ENCODE measurements at regions not wholly inside any gene's neighbourhood (a gene's known extent, or its start where the extent isn't known, plus 50 kb on each side); places are given as distances from the start of the nearest gene placed in this dataset.

GRCh38 chr5:120217001-120217400, 247.1 kb upstream of the PRR16 start:
- Histone ChIP-seq H2BK5ac (ENCODE audit: low read depth, low read length, poor library complexity, severe bottlenecking) (no peak overlapping the region), H3K79me1 (ENCODE audit: low read depth in 1 of 2, low read length in 2 of 2) (no peaks in the 10 kb centered on the region), H4K8ac (ENCODE audit: low read depth in 2 of 2, low read length in 2 of 2) (no peak overlapping the region), H4K5ac (ENCODE audit: low read depth, low read length) (no peak overlapping the region), H2BK15ac (ENCODE audit: low read depth, low read length) (no peak overlapping the region), H3K9me1 (ENCODE audit: insufficient read depth, low read length) (no peaks in the 10 kb centered on the region), H2BK20ac (ENCODE audit: low read depth, low read length) (no peak overlapping the region), H3K56ac (ENCODE audit: extremely low read depth, insufficient read depth, low read length) (no peak overlapping the region), H4K91ac (ENCODE audit: insufficient read depth, low read depth, low read length) (no peak overlapping the region), H2BK120ac (ENCODE audit: low read depth, low read length) (no peak overlapping the region), H3K23ac (ENCODE audit: low read depth, low read length) (no peak overlapping the region), H3K4me2 (ENCODE audit: low read depth, low read length) (no peak overlapping the region), H3K4me1 (ENCODE audit: control insufficient read depth, insufficient read depth, low read length) (no peaks in the 10 kb centered on the region), H3K18ac (ENCODE audit: low read depth, low read length) (no peak overlapping the region), H3K4me3 (ENCODE audit: insufficient read depth, low read depth, low read length) (no peak overlapping the region), H3K4ac (ENCODE audit: low read depth, low read length) (no peak overlapping the region), H4K20me1 (ENCODE audit: insufficient read depth, low read length) (no peaks in the 10 kb centered on the region), H3K36me3 (ENCODE audit: control insufficient read depth, insufficient read depth, low read length) (no peaks in the 10 kb centered on the region), H2AK5ac (ENCODE audit: low read depth, low read length) (no peak overlapping the region), H3K9ac (ENCODE audit: low read depth, low read length) (no peak overlapping the region), H3K27me3 (ENCODE audit: control insufficient read depth, insufficient read depth, low read length) (no peaks in the 10 kb centered on the region), H2AK9ac (replicated peaks; ENCODE audit: low read depth, low read length, poor library complexity) (no peak overlapping the region), H3K9me3 (ENCODE audit: control insufficient read depth, insufficient read depth, low read length) (no peaks in the 10 kb centered on the region), H3K14ac (replicated peaks; ENCODE audit: low read depth, low read length) (no peak overlapping the region), H3K27ac (ENCODE audit: insufficient read depth, low read length) (no peak overlapping the region), H2AFZ (replicated peaks; ENCODE audit: low read length, poor library complexity) (no peak overlapping the region)
- ChIA-PET CTCF (interaction anchor here (0.6 kb wide), 1 partner anchor 731 kb away, joined by 4 read pairs; no protein-coding TSS in a partner anchor), POLR2A (ENCODE audit: unreplicated experiment) (no interaction called here)
- DNase-seq (no peak), ATAC-seq (ENCODE audit: low read depth) (no peak)
- no CpG with 5 or more reads among the region's 2 CpGs for WGBS, 2 experiments (ENCODE audit: extremely low coverage in 2 of 2, insufficient read length in 1 of 2)
- intact Hi-C loops (cut with micrococcal nuclease) = no loop called here
- dilution Hi-C loops (cut with HindIII; ENCODE audit: low sequenced_read_pairs, unreplicated experiment) = no loop called here
- in situ Hi-C loops (cut with MboI; ENCODE audit: low sequenced_read_pairs) = no loop called here
- no TSS peak for BruUV-seq (replicated peaks)
- TF ChIP-seq, protein P1, sequence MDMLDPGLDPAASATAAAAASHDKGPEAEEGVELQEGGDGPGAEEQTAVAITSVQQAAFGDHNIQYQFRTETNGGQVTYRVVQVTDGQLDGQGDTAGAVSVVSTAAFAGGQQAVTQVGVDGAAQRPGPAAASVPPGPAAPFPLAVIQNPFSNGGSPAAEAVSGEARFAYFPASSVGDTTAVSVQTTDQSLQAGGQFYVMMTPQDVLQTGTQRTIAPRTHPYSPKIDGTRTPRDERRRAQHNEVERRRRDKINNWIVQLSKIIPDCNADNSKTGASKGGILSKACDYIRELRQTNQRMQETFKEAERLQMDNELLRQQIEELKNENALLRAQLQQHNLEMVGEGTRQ (IDR thresholded peaks at IDR 0.05; ENCODE audit: low read depth, low read length) = no peak
- TF ChIP-seq MAFK (IDR thresholded peaks at IDR 0.05; ENCODE audit: low read depth, low read length) (no peak), ELK1 (IDR thresholded peaks at IDR 0.05; ENCODE audit: borderline replicate concordance, low read depth, low read length) (no peak), NFE2L2 (IDR thresholded peaks at IDR 0.05; ENCODE audit: low read depth, low read length) (no peak), CHD1 (IDR thresholded peaks at IDR 0.05; ENCODE audit: low read depth, low read length) (no peak), CEBPB (IDR thresholded peaks at IDR 0.05; ENCODE audit: low read depth, low read length) (no peak), RCOR1 (IDR thresholded peaks at IDR 0.05; ENCODE audit: insufficient replicate concordance, low read length) (no peak), POLR2A (IDR thresholded peaks at IDR 0.05; ENCODE audit: low read depth, low read length) (no peak), SMC3 (IDR thresholded peaks at IDR 0.05; ENCODE audit: low read depth, low read length) (no peak), MAZ (IDR thresholded peaks at IDR 0.05; ENCODE audit: borderline replicate concordance, low read depth, low read length) (no peak), CTCF (conservative IDR thresholded peaks at IDR 0.05; ENCODE audit: low read depth, low read length) (no peak), RFX5 (IDR thresholded peaks at IDR 0.05; ENCODE audit: low read depth, low read length) (no peak), FOS (IDR thresholded peaks at IDR 0.05; ENCODE audit: low read depth, low read length) (no peak), RAD21 (IDR thresholded peaks at IDR 0.05; ENCODE audit: low read length) (no peak), MXI1 (IDR thresholded peaks at IDR 0.05; ENCODE audit: borderline replicate concordance, low read depth, low read length) (no peak), BHLHE40 (IDR thresholded peaks at IDR 0.05; ENCODE audit: low read depth, low read length) (no peak)
